ENCODE measurements at regions not wholly inside any gene's neighbourhood (a gene's known extent, or its start where the extent isn't known, plus 50 kb on each side); places are given as distances from the start of the nearest gene placed in this dataset.

DNA sequence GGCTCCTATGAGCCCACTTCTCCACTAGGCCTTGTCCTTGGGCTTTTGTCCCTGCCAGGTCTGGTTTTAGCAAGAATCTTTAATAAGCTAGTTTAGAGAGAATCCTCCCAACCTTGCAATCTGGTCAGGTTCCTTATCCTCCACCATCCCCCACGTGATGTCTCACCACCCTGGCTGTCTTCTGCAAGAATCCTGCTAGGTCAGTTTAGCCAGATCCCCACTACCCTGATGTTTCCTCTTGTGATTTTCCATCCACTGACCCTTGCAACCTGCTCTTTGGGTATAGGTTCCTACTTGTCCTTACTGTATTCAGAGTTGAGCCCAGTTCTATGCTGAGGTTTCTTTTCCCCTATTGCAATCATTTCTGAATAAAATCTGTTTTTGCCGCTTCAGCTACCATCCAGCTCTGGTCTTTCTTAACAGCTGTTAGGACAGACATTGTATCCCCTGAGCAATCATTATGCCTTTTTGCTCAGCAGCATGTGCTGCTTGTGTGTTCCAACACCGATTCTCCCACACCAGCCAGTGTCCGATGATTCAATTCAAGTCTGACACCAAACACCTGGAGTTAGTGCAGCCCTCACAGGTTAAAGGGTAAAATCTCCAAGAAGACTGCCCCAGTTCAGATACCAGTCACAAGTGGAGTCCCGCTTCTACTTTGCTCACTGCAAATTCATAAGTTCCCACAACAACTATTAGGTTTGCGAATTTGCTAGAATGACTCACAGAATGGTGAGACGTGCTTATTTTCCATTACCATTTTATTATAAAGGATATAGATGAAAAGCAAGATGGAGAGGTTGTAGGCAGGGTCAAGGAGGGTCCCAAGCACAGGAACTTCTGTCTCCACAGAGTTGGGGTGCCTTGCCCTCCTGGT is 62.2 kb upstream of the ADCY1 start:
- TF ChIP-seq, protein P1, sequence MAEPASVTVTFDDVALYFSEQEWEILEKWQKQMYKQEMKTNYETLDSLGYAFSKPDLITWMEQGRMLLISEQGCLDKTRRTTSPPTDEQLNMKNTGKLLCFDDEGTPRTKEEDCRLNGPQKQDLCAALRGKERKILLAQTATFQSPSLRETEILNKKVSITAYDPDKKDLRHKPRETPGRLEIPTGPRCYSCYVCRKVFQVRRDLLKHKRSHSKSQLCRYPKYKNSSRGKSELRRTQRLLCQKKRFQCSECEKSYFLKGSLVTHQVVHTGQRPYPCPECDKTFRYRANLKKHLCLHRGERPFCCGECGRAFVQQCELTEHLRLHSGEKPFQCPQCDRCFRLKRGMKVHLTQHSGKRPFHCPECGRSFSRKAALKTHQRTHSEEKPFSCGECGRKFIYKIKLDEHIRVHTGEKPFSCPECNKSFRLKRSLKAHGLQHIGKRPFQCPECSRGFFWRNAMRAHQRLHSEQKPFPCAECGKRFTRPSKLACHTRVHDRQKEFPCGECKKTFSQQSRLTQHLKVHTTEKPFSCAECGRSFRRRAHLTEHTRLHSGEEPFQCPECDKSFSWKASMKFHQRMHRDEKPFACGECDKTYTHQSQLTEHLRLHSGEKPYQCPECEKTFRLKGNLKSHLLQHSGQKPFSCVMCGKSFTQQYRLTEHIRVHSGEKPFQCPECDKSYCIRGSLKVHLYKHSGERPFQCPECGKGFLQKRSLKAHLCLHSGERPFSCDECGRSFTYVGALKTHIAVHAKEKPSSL (CRISPR knock-in tag; conservative IDR thresholded peaks at IDR 0.05) = no peak
- TF ChIP-seq, protein P2, sequence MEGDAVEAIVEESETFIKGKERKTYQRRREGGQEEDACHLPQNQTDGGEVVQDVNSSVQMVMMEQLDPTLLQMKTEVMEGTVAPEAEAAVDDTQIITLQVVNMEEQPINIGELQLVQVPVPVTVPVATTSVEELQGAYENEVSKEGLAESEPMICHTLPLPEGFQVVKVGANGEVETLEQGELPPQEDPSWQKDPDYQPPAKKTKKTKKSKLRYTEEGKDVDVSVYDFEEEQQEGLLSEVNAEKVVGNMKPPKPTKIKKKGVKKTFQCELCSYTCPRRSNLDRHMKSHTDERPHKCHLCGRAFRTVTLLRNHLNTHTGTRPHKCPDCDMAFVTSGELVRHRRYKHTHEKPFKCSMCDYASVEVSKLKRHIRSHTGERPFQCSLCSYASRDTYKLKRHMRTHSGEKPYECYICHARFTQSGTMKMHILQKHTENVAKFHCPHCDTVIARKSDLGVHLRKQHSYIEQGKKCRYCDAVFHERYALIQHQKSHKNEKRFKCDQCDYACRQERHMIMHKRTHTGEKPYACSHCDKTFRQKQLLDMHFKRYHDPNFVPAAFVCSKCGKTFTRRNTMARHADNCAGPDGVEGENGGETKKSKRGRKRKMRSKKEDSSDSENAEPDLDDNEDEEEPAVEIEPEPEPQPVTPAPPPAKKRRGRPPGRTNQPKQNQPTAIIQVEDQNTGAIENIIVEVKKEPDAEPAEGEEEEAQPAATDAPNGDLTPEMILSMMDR (IDR thresholded peaks at IDR 0.05) = no peak
- TF ChIP-seq ZNF263 (CRISPR knock-in tag; IDR thresholded peaks at IDR 0.05; ENCODE audit: low read depth) (no peak), NFE2L1 (CRISPR knock-in tag; IDR thresholded peaks at IDR 0.05) (no peak), SMAD4 (CRISPR knock-in tag; IDR thresholded peaks at IDR 0.05) (no peak), CREB1 (CRISPR knock-in tag; IDR thresholded peaks at IDR 0.05) (no peak), RELA (CRISPR knock-in tag; IDR thresholded peaks at IDR 0.05; ENCODE audit: borderline replicate concordance) (no peak), JUN (CRISPR knock-in tag; IDR thresholded peaks at IDR 0.05) (no peak)
- TF ChIP-seq, protein P3, sequence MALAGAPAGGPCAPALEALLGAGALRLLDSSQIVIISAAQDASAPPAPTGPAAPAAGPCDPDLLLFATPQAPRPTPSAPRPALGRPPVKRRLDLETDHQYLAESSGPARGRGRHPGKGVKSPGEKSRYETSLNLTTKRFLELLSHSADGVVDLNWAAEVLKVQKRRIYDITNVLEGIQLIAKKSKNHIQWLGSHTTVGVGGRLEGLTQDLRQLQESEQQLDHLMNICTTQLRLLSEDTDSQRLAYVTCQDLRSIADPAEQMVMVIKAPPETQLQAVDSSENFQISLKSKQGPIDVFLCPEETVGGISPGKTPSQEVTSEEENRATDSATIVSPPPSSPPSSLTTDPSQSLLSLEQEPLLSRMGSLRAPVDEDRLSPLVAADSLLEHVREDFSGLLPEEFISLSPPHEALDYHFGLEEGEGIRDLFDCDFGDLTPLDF (CRISPR knock-in tag; IDR thresholded peaks at IDR 0.05) = no peak
- TF ChIP-seq, protein P4, sequence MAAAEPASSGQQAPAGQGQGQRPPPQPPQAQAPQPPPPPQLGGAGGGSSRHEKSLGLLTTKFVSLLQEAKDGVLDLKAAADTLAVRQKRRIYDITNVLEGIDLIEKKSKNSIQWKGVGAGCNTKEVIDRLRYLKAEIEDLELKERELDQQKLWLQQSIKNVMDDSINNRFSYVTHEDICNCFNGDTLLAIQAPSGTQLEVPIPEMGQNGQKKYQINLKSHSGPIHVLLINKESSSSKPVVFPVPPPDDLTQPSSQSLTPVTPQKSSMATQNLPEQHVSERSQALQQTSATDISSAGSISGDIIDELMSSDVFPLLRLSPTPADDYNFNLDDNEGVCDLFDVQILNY (CRISPR knock-in tag; IDR thresholded peaks at IDR 0.05) = no peak

All from WTC11 (cell line).